Left ventricle myocardium inferior (tissue), 1 donor: ENCODE measurements at regions not wholly inside any gene's neighbourhood (a gene's known extent, or its start where the extent isn't known, plus 50 kb on each side); places are given as distances from the start of the nearest gene placed in this dataset.
"Not testable (repeated sequence)": the region's sequence is repeated elsewhere in the genome, so short reads cannot be mapped to it uniquely, and the experiment has no call there.

ENCODE experiments used
- DNase-seq: peaks from one replicate; pipeline ENCODE4 v3.0.0-alpha.2; 2020
- H3K27ac ChIP-seq: fragments of 200-600 bp; replicated peaks from 2 replicates; pipeline ENCODE4 v1.8.0; 2021
- H3K27me3 ChIP-seq: fragments of 200-600 bp; 2 replicates; pipeline ENCODE4 v1.8.0; 2021; ENCODE audit warnings: low read depth
- H3K36me3 ChIP-seq: fragments of 200-600 bp; 2 replicates; pipeline ENCODE4 v1.8.0; 2021
- H3K4me1 ChIP-seq: fragments of 200-600 bp; 2 replicates; pipeline ENCODE4 v1.8.0; 2021
- H3K4me3 ChIP-seq: fragments of 200-600 bp; 2 replicates; pipeline ENCODE4 v1.8.0; 2021; ENCODE audit warnings: mild to moderate bottlenecking, moderate library complexity
- H3K9me3 ChIP-seq: fragments of 200-600 bp; replicated peaks from 2 replicates; pipeline ENCODE4 v1.8.0; 2021
- intact Hi-C: fragments of 100-400 bp; cut with micrococcal nuclease; formaldehyde crosslinking; loops from one replicate; pipeline ENCODE4 v1.11.0; 2022
- TF ChIP-seq, protein P1 (sequence below): fragments of 200-600 bp; IDR thresholded peaks from 2 replicates; pipeline ENCODE4 v1.8.0; 2021; ENCODE audit warnings: antibody characterized with exemption, mild to moderate bottlenecking, borderline replicate concordance
- donor health status: DM: no; HTN: yes; CAD: no; lungs with severe emphysema.

DNA sequence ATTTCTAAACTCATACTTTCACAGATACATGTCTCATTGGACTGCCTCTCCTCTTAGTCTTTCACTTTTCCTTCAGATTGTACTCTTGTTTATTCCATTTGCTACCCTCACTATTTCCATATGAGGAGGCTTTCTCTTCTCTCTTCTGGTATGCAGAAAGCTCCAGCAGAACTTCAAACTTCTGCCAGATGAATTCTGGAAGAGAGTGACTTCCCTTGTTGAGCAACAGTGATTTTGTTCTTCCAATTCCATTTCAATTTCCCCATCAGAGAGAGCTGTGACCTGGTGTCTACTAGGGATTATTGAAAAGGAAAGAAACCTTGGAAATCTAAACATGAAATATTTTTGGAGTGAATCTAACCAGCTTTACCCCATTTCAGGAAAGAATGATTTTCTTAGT is 523.2 kb upstream of the ZNF717 start:
- TF ChIP-seq, protein P1, sequence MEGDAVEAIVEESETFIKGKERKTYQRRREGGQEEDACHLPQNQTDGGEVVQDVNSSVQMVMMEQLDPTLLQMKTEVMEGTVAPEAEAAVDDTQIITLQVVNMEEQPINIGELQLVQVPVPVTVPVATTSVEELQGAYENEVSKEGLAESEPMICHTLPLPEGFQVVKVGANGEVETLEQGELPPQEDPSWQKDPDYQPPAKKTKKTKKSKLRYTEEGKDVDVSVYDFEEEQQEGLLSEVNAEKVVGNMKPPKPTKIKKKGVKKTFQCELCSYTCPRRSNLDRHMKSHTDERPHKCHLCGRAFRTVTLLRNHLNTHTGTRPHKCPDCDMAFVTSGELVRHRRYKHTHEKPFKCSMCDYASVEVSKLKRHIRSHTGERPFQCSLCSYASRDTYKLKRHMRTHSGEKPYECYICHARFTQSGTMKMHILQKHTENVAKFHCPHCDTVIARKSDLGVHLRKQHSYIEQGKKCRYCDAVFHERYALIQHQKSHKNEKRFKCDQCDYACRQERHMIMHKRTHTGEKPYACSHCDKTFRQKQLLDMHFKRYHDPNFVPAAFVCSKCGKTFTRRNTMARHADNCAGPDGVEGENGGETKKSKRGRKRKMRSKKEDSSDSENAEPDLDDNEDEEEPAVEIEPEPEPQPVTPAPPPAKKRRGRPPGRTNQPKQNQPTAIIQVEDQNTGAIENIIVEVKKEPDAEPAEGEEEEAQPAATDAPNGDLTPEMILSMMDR: no peak

DNA sequence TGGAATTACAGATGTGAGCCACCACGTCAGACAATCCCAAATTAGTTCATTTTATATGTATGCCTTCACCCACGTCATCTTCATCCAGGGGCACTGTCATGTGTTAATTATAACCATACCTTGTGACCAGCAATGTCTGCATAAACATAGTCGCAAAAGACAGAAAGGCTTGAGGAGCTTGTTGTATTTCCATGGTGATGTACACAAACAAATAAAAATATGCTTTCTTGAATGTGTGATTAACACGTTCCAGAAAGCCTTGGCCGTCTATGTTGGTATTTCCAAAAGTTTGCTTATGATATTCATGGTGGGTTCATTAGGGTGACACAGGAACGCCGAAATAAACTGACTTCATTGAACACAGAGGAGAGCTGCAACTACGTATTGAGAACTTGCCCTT is 524.7 kb upstream of the ZNF717 start:
- no peaks in the 10 kb centered on the region for H3K27me3 ChIP-seq
- H3K9me3 ChIP-seq: no peaks in the 10 kb centered on the region
- no peak overlapping the region for H3K27ac ChIP-seq
- no peaks in the 10 kb centered on the region for H3K4me1 ChIP-seq
- H3K36me3 ChIP-seq: no peaks in the 10 kb centered on the region
- DNase-seq: no peak
- TF ChIP-seq, protein P1: no peak
- H3K4me3 ChIP-seq: no peak overlapping the region
- intact Hi-C loops: no loop called here

More for the DNA sequence above, 523.2 kb upstream of the ZNF717 start:
- Histone ChIP-seq H3K36me3 (no peaks in the 10 kb centered on the region), H3K27ac (no peak overlapping the region), H3K27me3 (no peaks in the 10 kb centered on the region), H3K4me3 (no peak overlapping the region), H3K9me3 (no peaks in the 10 kb centered on the region), H3K4me1 (no peaks in the 10 kb centered on the region)
- DNase-seq: no peak
- intact Hi-C loops: no loop called here

DNA sequence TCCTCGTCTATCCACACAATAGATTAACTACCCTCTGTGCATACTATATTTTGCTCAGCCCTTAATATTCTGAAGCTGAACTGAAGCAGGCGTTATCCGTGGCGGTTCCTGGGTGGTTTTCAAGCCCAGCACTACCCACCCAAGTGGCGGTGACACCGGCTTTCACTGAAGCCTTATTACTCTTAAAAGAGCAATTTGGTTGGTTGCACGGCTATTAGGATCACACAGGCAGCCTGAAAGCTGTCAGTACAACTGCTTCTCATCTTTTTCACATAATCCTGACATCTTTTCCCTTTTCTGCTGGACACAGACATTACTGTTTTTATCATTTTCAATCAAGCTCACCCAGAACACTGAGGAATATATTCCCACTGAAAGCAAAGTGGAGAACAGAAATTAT is 525.3 kb upstream of the ZNF717 start:
- H3K36me3 ChIP-seq: no peaks in the 10 kb centered on the region
- H3K27ac ChIP-seq: no peak overlapping the region
- TF ChIP-seq, protein P1: no peak
- intact Hi-C loops: no loop called here
- H3K27me3 ChIP-seq: no peaks in the 10 kb centered on the region
- H3K9me3 ChIP-seq: no peaks in the 10 kb centered on the region
- H3K4me3 ChIP-seq: no peak overlapping the region
- DNase-seq: no peak
- no peaks in the 10 kb centered on the region for H3K4me1 ChIP-seq

DNA sequence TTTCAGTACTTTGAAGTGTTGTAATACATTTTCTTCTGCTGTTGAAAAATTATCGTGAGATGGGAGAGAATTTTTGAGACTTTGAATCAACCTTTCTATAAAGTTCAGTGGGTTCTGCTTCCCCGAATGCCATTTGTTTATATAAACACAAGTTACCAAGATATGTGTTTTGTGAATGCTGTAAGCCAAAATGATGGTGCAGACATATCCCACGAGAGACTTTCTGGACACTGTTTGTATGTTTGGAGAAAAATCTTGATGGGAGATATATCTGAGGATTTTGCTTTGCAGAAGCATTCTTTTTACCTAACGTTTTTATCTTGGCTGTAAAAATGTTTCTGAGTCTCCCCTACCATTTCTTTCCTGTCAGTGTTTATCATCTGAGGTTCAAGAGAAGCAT is 526.6 kb upstream of the ZNF717 start:
- H3K36me3 ChIP-seq: no peaks in the 10 kb centered on the region
- no peaks in the 10 kb centered on the region for H3K4me1 ChIP-seq
- no peaks in the 10 kb centered on the region for H3K27me3 ChIP-seq
- H3K4me3 ChIP-seq: no peak overlapping the region
- H3K9me3 ChIP-seq: peaks cover 7% of the 10 kb centered on the region
- DNase-seq: no peak
- TF ChIP-seq, protein P1: no peak
- intact Hi-C loops: no loop called here
- no peak overlapping the region for H3K27ac ChIP-seq

DNA sequence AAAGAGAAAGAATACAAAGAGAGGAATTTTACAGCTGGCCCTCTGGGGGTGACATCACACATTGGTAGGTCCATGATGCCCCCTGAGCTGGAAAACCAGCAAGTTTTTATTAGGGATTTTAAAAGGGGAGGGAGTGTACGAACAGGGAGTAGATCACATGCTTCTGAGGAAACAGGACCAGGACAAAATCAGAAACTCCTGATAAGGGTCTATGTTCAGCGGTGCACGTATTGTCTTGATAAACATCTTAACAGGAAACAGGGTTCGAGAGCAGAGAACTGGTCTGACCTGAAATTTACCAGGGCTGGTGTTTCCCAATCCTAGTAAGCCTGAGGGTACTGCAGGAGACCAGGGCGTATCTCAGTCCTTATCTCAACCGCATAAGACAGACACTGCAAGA is 530.6 kb upstream of the ZNF717 start:
- H3K4me1 ChIP-seq, H3K27ac ChIP-seq, H3K4me3 ChIP-seq, H3K27me3 ChIP-seq, H3K9me3 ChIP-seq, DNase-seq, intact Hi-C loops, H3K36me3 ChIP-seq: not testable (repeated sequence)

DNA sequence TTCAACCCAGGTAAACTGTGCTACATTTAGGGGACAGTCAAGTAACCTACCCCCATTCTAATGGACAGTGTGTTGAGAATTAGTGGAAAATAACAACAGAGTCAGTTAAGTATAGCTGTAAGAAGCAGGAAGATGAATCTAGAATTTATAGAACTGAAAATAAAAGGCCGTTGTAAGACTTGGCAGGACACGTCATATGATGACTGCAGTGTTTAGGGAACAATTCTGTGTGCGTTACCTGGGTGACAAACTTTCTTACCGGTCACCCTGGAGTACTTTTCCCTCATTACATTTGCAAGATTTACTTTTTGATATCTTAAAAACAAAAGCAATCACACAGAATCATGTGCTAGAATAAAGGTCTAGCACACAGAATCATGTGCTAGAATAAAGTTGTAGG is 536.3 kb upstream of the ZNF717 start:
- no peaks in the 10 kb centered on the region for H3K4me1 ChIP-seq
- no peak overlapping the region for H3K27ac ChIP-seq
- no peak overlapping the region for H3K4me3 ChIP-seq
- H3K27me3 ChIP-seq: no peaks in the 10 kb centered on the region
- intact Hi-C loops: no loop called here
- TF ChIP-seq, protein P1: no peak
- no peak for DNase-seq
- H3K36me3 ChIP-seq: no peaks in the 10 kb centered on the region
- no peaks in the 10 kb centered on the region for H3K9me3 ChIP-seq
